Body of pancreas (tissue), 4 donors: ENCODE measurements at regions not wholly inside any gene's neighbourhood (a gene's known extent, or its start where the extent isn't known, plus 50 kb on each side); places are given as distances from the start of the nearest gene placed in this dataset.

ENCODE experiments used
- ATAC-seq: fragments of 150-250 bp; one replicate; pipeline ENCODE4 v1.9.1; 2016
- DNase-seq, 4 donors: peaks; one replicate each; pipeline ENCODE4 v3.0.0-alpha.2; 2019
- H3K27ac ChIP-seq, 4 donors: fragments of 200-600 bp; sonication (generic); 1 replicate in 3 of 4; 2 replicates in 1 of 4; pipeline versions ENCODE4 v1.5.1 to v1.6.1; 2016 to 2019; ENCODE audit warnings: mild to moderate bottlenecking in 1 of 4, mixed read lengths in 1 of 4, moderate library complexity in 1 of 4
- H3K27me3 ChIP-seq, 2 donors: fragments of 200-600 bp; sonication (generic); one replicate each; pipeline ENCODE4 v1.6.0; 2016; ENCODE audit warnings: mild to moderate bottlenecking in 1 of 2
- H3K36me3 ChIP-seq, 2 donors: fragments of 200-600 bp; sonication (generic); replicated peaks in 1 of 2; 2 replicates each; pipeline ENCODE4 v1.5.1; 2016; ENCODE audit warnings: low read depth in 2 of 2; ENCODE audit not compliant: insufficient read depth in 1 of 2
- H3K4me1 ChIP-seq: fragments of 200-600 bp; sonication (generic); one replicate; pipeline ENCODE4 v1.6.0; 2016
- H3K4me3 ChIP-seq, 2 donors: fragments of 200-600 bp; sonication (generic); 1 replicate in 1 of 2; 2 replicates in 1 of 2; pipeline ENCODE4 v1.5.1; 2016 to 2019
- H3K9me3 ChIP-seq, 3 donors: fragments of 200-600 bp; sonication (generic); 1 replicate in 2 of 3; 2 replicates in 1 of 3; pipeline ENCODE4 v1.5.1; 2016
- POLR2A ChIP-seq, 3 donors: fragments of 450-650 bp; IDR thresholded peaks; one replicate each; pipeline ENCODE4 v1.6.1; 2016; ENCODE audit warnings: antibody characterized with exemption in 3 of 3, mild to moderate bottlenecking in 2 of 3
- WGBS, 2 donors: methylation state at CpG; one replicate each; pipeline ENCODE4 v1.1.5; 2017; 5-methylcytosine and 5-hydroxymethylcytosine counted together
- intact Hi-C: fragments of 100-400 bp; cut with DNase I; formaldehyde crosslinking; loops from one replicate; pipeline ENCODE4 v1.15.1; 2023
- TF ChIP-seq, protein P1 (sequence below), 7 experiments: fragments of 450-650 bp in 4 of 7; fragments of 200-600 bp in 3 of 7; sonication (generic) in 3 of 7; IDR thresholded peaks; one replicate each; pipeline ENCODE4 v1.5.1; 2016 to 2019; ENCODE audit warnings: antibody characterized with exemption in 7 of 7

DNA sequence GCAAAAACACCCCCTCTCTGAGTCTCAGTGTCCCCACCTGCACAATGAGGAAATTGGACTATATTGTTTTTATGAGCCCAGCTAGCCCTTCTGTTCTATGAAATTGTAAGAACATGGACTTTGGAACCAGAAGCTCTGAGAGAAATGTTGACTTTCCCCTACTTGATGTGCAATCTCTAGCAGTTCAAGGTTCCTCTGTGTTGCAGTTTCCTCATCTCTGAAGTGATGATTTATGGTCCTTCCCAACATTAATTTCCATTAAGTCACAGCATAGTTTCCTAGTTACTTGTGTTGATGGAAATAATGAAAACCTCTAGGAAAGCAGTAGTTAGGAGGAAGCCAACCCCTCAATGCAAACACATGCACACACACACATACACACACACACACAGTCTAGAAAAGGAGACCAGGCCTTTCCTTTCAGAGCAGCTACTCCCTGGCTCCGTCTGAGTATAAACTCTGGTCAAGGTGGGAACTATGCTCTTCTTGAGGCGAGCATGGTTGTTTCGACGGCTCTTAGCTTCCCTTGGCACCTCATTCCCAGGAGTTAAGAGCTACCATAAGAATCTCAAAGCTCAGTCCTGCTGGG is 518.4 kb downstream of the SOX6 start:
- H3K36me3 ChIP-seq = no peaks in the 10 kb centered on the region
- H3K9me3 ChIP-seq = no peaks in the 10 kb centered on the region
- H3K4me1 ChIP-seq = peaks cover 3% of the 10 kb centered on the region
- 88 to 97% methylated on average over 4 of the region's 4 CpGs for WGBS, 2 donors
- ATAC-seq = peak; percentile 78
- no peak for DNase-seq
- intact Hi-C loops = no loop called here
- no peaks in the 10 kb centered on the region for H3K27me3 ChIP-seq
- H3K27ac ChIP-seq = peak overlapping the region in 1 of 4 donors; percentile 49
- no peak overlapping the region for H3K4me3 ChIP-seq
- TF ChIP-seq, protein P1, sequence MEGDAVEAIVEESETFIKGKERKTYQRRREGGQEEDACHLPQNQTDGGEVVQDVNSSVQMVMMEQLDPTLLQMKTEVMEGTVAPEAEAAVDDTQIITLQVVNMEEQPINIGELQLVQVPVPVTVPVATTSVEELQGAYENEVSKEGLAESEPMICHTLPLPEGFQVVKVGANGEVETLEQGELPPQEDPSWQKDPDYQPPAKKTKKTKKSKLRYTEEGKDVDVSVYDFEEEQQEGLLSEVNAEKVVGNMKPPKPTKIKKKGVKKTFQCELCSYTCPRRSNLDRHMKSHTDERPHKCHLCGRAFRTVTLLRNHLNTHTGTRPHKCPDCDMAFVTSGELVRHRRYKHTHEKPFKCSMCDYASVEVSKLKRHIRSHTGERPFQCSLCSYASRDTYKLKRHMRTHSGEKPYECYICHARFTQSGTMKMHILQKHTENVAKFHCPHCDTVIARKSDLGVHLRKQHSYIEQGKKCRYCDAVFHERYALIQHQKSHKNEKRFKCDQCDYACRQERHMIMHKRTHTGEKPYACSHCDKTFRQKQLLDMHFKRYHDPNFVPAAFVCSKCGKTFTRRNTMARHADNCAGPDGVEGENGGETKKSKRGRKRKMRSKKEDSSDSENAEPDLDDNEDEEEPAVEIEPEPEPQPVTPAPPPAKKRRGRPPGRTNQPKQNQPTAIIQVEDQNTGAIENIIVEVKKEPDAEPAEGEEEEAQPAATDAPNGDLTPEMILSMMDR (IDR thresholded peaks at IDR 0.05) = no peak
- TF ChIP-seq POLR2A (IDR thresholded peaks at IDR 0.05) = no peak

DNA sequence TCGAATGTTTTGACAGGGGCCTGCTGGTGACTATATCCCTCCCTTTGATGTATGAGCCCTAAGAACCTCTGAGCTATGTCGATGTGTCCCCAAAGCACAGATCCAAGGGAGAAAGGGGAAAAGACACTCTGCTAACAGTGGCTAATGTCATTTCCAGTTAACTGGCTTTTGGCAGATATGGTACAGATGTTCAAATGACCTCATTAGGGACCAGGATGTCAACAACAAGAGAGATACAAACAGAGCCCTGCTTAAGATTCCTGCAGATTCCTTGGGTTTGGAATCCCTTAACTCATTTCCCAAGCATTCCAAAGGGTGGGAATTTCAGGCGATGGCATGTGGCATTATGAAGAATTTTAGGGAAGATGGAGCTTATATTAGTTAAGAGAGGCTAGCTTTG is 517.3 kb downstream of the SOX6 start:
- no peak overlapping the region for H3K27ac ChIP-seq
- TF ChIP-seq, protein P1 (IDR thresholded peaks at IDR 0.05) = no peak
- TF ChIP-seq POLR2A (IDR thresholded peaks at IDR 0.05) = no peak
- H3K4me1 ChIP-seq = peaks cover 3% of the 10 kb centered on the region
- WGBS, 2 donors = 80 to 82% methylated on average over 3 of the region's 3 CpGs
- no peaks in the 10 kb centered on the region for H3K9me3 ChIP-seq
- DNase-seq = no peak
- H3K4me3 ChIP-seq = no peak overlapping the region
- intact Hi-C loops = no loop called here
- H3K36me3 ChIP-seq = no peaks in the 10 kb centered on the region
- H3K27me3 ChIP-seq = no peaks in the 10 kb centered on the region
- no peak for ATAC-seq

DNA sequence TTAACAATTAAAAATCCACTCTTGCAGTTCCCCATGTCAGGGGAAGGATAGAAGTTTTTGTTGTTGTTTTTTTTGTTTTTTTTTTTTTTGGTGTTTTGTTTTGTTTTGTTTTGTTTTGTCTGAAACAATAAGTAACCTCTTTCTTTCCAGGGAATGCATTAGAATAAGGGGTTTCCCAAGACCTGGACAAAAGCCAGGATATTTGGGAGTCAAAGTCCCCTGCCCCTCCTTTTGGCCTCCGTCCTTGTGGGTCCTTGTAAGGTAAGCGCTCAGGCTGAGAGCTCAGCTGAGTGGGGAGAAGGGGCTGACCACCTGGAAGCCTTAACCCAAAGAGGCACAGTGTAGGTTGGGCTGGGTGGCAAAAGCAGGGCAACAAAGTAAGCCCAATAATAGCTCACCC is 515.4 kb downstream of the SOX6 start:
- H3K4me3 ChIP-seq = no peak overlapping the region
- DNase-seq (no peak), ATAC-seq (no peak)
- WGBS, 2 donors = 77 to 88% methylated on average over 2 of the region's 2 CpGs
- intact Hi-C loops = no loop called here
- H3K27me3 ChIP-seq = no peaks in the 10 kb centered on the region
- no peak overlapping the region for H3K27ac ChIP-seq
- no peaks in the 10 kb centered on the region for H3K9me3 ChIP-seq
- H3K36me3 ChIP-seq = no peaks in the 10 kb centered on the region
- H3K4me1 ChIP-seq = peaks cover 3% of the 10 kb centered on the region
- TF ChIP-seq POLR2A (IDR thresholded peaks at IDR 0.05) = no peak
- TF ChIP-seq, protein P1 (IDR thresholded peaks at IDR 0.05) = no peak

DNA sequence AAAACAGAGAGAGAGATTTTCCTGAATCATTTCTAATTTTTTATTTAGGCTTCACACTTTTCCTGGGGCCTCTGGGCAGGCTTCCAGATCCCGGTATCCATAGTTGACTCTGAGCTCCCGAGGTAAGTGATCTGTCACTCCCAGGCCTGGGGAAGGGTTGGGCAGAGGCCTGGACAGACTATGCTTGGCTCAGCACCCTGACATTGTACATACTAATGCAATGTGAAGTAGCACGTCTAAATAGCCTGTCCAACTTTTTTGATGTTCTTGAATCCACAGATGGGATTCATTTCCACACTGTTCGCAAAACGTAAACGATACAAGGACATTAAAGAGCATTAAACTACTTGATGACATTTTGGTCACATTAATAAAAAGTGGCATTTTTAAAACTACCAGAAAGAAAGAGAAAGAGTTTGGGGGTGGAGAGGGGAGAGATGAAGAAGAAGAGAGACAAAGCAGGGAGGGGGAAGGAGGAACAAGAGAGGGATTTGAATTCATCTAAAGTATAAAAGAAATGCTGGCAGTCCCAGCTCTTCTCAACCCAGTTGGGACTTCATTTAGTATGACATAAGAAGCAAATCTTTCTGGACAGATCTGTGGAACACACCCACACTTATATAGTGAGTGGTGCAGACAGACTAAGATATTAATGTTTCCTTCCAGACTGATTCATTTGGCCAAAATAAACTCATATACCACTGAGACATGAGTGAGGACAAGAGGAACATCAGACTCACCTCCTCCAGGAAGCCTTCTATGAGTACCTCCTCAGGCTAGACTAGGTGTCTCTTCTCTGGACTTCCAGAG is 514.2 kb downstream of the SOX6 start:
- no peak for DNase-seq
- intact Hi-C loops = no loop called here

More for the DNA sequence above, 514.2 kb downstream of the SOX6 start:
- TF ChIP-seq, protein P1 (IDR thresholded peaks at IDR 0.05) = no peak
- no peak for TF ChIP-seq POLR2A (IDR thresholded peaks at IDR 0.05)
- no peaks in the 10 kb centered on the region for H3K27me3 ChIP-seq
- no peak overlapping the region for H3K4me3 ChIP-seq
- H3K4me1 ChIP-seq = peaks cover 3% of the 10 kb centered on the region
- ATAC-seq = no peak
- H3K27ac ChIP-seq = no peak overlapping the region
- no peaks in the 10 kb centered on the region for H3K9me3 ChIP-seq
- 60 to 64% methylated on average over 6 of the region's 6 CpGs for whole genome bisulfite sequencing, 2 donors
- no peaks in the 10 kb centered on the region for H3K36me3 ChIP-seq
